ENCODE measurements at regions not wholly inside any gene's neighbourhood (a gene's known extent, or its start where the extent isn't known, plus 50 kb on each side); places are given as distances from the start of the nearest gene placed in this dataset.
A peak's percentile ranks its signal among the peaks of the same experiment; 100 is the strongest.
"Not testable (repeated sequence)": the region's sequence is repeated elsewhere in the genome, so short reads cannot be mapped to it uniquely, and the experiment has no call there.

DNA sequence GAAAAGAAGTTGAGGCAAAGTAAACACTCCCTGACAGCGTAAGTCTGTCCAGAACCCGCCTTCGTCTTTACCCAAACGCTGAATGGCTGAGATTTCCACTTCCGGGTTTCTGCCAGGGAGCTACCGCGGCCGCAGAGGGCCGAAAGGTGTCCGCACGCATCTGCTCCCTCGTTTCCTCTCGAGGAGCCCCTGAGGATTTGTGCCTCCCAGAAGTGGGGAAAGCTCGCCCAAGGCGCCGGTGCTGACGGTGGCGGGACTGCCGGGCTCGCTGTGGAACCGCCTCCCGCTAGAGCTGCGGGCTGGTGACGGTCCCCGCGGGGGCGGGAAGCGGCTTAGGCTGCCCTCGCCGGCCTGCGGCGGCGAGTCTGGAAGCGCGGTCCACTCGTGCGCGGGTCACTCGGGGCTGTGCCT, 1760.2 kb upstream of the DEFB115 start:
- H3K4me3 ChIP-seq (ENCODE audit: low read depth, low read length), result no peak overlapping the region
- TF ChIP-seq, protein P1, sequence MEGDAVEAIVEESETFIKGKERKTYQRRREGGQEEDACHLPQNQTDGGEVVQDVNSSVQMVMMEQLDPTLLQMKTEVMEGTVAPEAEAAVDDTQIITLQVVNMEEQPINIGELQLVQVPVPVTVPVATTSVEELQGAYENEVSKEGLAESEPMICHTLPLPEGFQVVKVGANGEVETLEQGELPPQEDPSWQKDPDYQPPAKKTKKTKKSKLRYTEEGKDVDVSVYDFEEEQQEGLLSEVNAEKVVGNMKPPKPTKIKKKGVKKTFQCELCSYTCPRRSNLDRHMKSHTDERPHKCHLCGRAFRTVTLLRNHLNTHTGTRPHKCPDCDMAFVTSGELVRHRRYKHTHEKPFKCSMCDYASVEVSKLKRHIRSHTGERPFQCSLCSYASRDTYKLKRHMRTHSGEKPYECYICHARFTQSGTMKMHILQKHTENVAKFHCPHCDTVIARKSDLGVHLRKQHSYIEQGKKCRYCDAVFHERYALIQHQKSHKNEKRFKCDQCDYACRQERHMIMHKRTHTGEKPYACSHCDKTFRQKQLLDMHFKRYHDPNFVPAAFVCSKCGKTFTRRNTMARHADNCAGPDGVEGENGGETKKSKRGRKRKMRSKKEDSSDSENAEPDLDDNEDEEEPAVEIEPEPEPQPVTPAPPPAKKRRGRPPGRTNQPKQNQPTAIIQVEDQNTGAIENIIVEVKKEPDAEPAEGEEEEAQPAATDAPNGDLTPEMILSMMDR (IDR thresholded peaks at IDR 0.05; ENCODE audit: low read depth, low read length), result no peak

DNA sequence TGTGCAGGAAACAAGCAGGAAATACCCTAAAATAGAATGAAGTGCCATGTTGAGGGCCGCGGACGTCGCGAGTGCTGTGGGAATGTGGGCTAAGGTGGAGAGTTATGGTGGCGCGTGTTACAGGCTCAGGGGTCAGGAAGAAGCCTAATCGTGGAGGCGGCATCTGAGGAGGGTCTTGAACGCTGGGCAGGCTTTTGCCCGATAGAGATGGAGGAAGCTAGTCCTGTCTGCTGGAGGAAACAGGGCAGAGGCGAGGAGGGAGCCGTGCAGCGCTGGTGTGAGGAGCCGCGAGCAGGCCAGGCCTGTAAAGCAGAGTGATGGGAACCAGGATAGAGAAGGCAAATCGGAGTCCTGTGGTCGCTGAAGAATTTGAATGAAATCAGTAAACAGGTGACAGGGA, 1759.8 kb upstream of the DEFB115 start:
- H3K4me3 ChIP-seq (ENCODE audit: low read depth, low read length), result not testable (repeated sequence)

DNA sequence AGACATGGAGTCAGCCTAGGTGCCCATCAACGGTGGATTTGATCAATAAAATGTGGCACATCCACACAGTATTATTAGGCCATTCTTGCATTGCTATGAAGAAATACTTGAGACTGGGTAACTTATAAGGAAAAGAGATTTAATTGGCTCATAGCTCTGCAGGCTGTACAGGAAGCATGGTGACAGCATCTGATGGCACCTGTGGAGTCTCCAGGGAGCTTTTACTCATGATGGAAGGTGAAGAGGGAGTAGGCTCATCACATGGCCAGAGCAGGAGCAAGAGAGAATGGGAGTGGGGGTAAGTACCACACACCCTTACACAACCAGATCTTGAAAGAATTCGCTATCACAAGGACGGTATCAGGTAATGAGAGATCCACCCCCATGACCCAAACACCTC, 1756.7 kb upstream of the DEFB115 start:
- H3K4me3 ChIP-seq (ENCODE audit: low read depth, low read length), result not testable (repeated sequence)

DNA sequence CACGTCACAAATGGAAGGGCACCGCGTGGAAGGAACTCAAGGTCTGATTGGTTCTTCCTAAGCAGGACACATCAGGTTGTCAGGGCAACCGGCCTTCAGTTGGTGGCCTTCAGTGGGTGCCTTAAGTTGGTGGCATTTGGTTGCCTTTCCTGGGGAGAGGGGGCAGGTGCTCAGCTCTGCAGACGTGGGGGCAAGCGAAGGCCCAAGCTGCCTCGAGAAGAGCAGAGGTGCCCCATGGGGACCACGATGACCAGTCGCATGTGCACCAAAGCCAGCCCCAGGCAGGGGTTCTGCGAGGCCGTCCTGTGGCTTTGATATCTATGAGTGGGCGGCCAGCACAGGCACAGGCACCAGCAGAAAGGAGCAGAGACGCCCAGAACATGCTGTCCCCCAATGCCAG, 1742.8 kb upstream of the DEFB115 start:
- not testable (repeated sequence) for H3K4me3 ChIP-seq (ENCODE audit: low read depth, low read length)

DNA sequence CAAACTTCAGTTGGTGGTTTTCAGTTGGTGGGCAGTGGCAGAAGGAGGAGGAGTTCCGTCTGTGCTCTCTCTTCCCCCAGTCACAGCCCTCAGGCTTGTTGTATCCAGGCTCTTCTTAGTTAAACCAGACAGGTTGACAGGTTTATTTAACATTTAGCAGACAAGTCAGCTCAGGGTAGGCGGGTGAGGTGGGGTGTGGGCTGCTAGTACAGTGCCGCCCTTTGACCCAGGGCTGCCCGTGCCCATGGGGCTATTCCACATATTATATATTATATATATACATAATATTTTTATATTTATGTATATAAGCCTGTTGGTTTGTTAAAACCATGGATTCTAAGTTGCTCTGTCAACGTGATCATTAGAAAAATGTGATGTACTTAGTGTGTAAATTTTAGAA, 1740.6 kb upstream of the DEFB115 start:
- H3K4me3 ChIP-seq (ENCODE audit: low read depth, low read length), result not testable (repeated sequence)

DNA sequence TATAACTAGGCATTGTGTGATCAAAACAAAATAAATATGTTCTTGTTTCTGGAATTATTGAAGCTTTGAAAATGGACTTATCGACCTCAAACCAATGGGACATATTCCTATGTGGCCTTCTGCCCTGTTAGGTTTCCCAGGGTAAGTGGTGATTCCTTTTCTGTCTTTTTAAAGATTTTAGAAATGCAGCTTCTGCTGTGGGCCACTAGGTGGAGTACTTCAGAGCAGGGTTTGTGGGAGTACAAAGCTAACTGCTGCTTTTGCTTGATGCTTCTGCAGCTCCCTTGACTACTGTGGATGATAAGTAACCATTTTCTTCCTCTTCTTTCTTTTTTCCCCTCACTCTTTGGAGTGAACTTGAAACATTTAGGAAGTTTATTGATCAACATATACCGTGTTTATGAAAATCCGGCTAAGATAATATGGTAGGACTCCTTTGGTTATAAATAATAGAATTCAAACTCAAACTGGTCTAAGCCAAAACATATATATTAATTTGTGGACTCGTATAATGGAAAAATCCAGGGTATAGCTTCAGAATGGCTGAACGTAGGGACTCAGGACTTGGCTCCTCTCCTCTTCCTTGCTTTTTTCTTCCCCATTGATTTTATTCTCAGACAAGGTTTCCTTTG, 1737.7 kb upstream of the DEFB115 start:
- not testable (repeated sequence) for H3K4me3 ChIP-seq (ENCODE audit: low read depth, low read length)
- TF ChIP-seq, protein P1 (IDR thresholded peaks at IDR 0.05; ENCODE audit: low read depth, low read length), result peak; percentile 7; the same call in 1 of the 2 replicates

DNA sequence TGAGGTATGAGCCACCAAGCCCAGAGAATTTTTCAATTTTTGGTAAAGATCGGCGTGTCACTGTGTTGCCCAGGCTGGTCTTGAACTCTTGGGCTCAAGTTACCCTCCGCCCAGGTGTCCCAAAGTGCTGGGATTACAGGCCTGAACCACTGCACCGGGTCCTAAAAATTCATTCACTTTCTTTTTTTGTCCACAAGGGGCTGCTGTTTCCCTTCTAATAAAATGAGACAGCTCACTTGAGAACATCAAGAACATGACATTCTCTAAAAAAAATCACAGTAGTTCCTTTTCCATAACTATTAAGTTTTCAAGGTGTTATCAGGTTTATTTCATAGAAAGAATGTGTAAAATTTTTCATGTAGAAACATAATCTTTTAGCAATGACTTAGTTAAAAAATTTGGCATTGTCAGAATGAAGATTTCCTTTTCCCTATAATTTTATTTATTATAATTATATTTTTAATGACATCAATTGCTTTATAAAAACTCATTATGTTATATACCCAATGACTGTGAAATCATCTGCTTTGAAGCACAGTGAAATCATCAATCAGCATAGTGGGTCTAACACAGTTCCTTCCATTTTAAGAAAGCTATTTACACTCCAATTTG, 1723.8 kb upstream of the DEFB115 start:
- H3K4me3 ChIP-seq (ENCODE audit: low read depth, low read length), result not testable (repeated sequence)

DNA sequence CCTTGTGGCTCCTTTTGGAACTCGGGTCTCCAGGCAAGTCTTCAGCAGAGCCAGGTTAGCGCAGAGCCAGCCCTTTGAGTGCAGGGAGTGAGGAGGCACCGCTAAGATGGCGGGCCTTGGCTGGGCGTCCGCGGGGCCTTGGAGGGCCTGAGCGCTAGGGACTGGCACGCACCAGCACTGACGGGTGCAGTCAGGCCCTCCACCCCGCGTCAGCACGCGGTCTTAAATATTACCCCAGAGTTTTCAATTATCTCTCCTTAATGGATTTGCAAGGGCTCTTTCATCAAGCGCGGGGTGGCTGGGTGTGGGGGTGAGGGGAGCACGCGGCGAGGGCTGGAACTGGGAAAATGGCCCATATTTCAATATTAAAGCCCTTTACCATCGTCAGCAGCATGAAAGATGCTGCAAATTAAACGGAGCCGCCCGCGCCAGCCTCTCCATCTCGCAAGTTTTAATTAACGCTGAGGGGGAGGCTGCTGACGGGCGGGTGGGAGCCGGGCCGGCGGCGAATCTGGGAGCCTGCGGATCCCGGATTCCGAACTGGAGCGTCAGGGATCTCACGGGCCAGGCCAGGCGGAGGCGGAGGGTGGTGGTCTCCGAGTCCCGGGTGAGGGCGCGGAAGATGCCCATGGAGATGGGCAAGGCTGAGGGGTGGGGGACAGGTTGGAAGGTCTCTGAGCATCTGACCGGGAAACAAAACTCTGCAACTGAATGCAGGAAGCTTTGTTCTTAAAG, 1690.4 kb upstream of the DEFB115 start:
- not testable (repeated sequence) for H3K4me3 ChIP-seq (ENCODE audit: low read depth, low read length)

DNA sequence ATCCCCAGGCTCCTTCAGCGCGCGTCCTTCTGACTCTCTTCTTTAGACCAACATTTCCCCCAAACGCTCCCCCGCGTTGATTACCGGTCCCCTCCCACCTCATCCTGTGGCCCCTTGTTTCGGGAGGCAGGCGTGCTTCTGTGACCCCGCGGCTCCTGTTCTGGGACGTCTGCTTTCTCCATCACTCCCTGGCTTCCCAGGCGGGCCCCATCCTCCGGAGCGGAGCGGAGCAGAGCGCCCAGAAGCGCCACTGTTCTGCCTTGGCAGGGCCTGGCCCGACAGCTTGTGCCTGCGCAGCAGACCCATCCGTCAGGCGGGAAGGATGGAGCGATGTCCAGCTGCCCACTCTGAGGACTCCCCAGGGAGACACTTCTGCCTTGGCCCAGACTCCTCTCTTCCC, 1689.8 kb upstream of the DEFB115 start:
- H3K4me3 ChIP-seq (ENCODE audit: low read depth, low read length), result not testable (repeated sequence)

DNA sequence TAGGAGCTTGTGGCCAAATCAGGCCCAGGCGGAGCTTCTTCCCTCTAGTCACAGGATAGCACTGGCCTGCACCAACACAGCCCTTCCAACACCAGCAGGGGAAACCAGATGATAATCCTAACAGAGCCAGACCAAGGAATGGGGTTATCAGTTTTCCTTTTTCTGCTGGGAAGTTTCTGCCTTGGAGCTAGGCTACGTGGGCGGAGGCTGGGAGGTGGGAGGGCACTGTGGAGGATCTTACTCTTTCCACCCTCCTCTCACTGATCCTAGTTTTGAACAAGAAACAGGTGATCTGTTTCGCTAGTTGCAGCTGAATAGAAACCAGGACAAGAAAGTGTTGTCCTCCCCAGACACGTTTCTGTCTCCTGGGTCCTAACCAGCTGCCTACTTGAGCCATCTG, 1687.3 kb upstream of the DEFB115 start:
- H3K4me3 ChIP-seq (ENCODE audit: low read depth, low read length), result not testable (repeated sequence)

DNA sequence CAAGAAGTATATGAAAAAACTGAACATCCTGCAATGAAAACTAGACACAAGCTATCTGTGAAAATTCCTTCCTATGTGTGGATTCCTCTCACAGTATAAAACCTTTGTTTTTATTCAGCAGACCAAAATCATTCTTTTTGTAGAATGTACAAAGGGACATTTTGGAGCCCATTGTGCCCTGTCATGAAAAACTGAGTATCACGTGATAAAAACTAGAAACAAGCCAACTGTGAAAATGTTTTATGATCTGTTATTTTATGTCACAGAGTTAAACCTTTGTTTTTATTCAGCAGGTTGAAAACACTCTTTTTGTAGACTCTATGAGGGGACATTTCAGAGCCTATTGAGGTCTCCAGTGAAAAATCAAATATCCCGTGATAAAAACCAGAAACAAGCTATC, 1667.9 kb upstream of the DEFB115 start:
- H3K4me3 ChIP-seq (ENCODE audit: low read depth, low read length), result not testable (repeated sequence)

DNA sequence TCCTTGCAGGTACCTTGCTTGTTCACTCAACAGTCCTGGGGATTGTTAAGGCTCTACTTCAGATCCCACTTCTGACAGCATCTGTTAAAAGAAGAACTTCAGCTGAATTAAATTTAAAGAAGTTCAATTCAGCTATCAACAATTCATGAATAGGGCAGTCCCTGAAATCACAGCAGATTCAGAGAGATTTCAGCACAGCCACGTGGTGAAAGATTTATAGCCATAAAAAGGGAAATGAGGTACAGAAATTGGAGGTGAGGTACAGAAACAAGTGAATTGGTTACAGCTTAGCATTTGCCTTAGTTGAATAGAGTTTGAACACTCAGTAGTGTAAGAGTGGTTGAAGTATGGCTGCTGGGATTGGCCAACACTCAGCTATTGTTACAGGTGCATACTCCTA, 1653.3 kb upstream of the DEFB115 start:
- H3K4me3 ChIP-seq (ENCODE audit: low read depth, low read length), result not testable (repeated sequence)

DNA sequence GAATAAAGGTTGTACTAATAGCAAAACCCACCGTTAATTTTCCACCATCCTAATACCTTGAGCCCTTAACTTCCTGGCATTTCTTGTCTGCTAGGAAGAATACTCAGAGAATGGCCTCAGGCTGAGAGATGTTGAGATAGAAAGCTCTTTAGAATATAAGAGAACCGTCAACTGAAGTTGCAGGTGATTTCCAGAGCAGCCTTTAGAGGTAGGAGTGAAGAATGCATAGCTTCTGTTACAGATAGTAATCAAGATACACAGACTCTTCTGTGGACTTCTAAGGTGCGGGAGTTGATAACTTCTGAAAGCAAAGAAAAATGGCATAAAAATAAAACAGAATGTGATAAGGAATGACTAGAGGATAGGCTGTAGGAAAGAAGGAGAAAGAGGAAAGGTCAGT, 1651.3 kb upstream of the DEFB115 start:
- H3K4me3 ChIP-seq (ENCODE audit: low read depth, low read length), result not testable (repeated sequence)

DNA sequence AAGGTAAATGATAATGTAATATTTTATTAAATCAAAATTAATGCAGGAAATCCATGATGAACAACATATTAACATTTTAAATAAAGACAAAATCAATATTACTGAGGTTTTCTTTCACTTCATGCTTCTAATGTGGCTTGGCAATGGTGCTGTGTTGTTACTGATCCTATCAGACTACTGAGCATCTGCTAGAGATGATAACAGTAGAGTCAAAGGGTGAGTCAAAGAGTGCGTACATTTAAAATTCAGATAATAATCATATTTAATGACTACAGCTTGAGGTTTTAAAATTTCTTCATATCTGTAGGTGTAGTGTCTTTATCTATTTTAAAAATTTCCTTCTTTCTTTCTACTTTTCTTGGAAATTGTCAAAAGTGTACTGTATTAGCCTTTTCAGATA, 1628.1 kb upstream of the DEFB115 start:
- H3K4me3 ChIP-seq (ENCODE audit: low read depth, low read length), result not testable (repeated sequence)
